GM12801 (cell line): ENCODE measurements at regions not wholly inside any gene's neighbourhood (a gene's known extent, or its start where the extent isn't known, plus 50 kb on each side); places are given as distances from the start of the nearest gene placed in this dataset.

ENCODE experiments used
- CTCF ChIP-seq: IDR thresholded peaks from one replicate; pipeline ENCODE4 v1.5.1; 2011; ENCODE audit warnings: control low read depth; ENCODE audit not compliant: insufficient read length; ENCODE audit errors: extremely low read depth

GRCh38 chr7:96410126-96410839 is 88.4 kb upstream of the SLC25A13 start:
- TF ChIP-seq CTCF = no peak

- TF ChIP-seq CTCF = no peak
Observed at GRCh38 chr7:96408881-96409280, 87.0 kb upstream of the SLC25A13 start.

GRCh38 chr7:96407427-96407826 is 85.5 kb upstream of the SLC25A13 start:
- no peak for TF ChIP-seq CTCF

- TF ChIP-seq CTCF = no peak
Observed at GRCh38 chr7:96402913-96403312, 81.0 kb upstream of the SLC25A13 start.

- TF ChIP-seq CTCF = no peak
Observed at GRCh38 chr7:96401200-96401599, 79.3 kb upstream of the SLC25A13 start.

GRCh38 chr7:96400518-96400917 is 78.6 kb upstream of the SLC25A13 start:
- TF ChIP-seq CTCF = no peak

- no peak for TF ChIP-seq CTCF
Observed at GRCh38 chr7:96400001-96400400, 78.1 kb upstream of the SLC25A13 start.
